ENCODE measurements at regions not wholly inside any gene's neighbourhood (a gene's known extent, or its start where the extent isn't known, plus 50 kb on each side); places are given as distances from the start of the nearest gene placed in this dataset.

DNA sequence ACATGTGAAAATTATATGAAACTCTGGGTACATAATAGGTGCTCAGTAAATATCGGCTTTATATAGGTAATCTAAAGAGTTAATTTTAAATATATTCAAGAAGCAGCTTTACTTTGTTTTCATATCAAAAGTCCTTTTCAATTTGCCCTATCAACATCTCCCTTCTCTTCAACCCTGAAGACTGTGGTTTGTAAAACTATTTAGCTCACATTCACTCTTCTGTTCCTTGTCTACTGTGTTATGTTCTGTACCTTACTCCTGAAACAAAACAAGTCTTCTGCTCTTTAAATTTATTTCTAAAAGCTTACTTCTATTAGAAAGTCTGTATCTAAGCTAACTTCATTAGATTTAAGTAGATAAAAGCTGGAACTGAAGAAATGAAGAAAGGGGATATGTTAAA, 301.7 kb upstream of the PMFBP1 start:
- Histone ChIP-seq H3K9ac (ENCODE audit: insufficient read depth, low read length) (no peak overlapping the region), H3K4me2 (ENCODE audit: extremely low read depth, insufficient read depth, low read length) (no peak overlapping the region), H3K79me2 (ENCODE audit: control insufficient read depth, insufficient read depth, low read length) (no peaks in the 10 kb centered on the region), H3K4me1 (ENCODE audit: control insufficient read depth, extremely low read depth, insufficient read depth, low read length) (peaks cover 3% of the 10 kb centered on the region), H3K9me3 (ENCODE audit: control insufficient read depth, insufficient read depth, low read depth, low read length) (no peaks in the 10 kb centered on the region), H3K36me3 (ENCODE audit: control insufficient read depth, insufficient read depth, low read length) (no peaks in the 10 kb centered on the region), H2AFZ (ENCODE audit: low read length) (no peak overlapping the region), H3K27me3 (ENCODE audit: control insufficient read depth, insufficient read depth, low read length) (no peaks in the 10 kb centered on the region), H3K4me3 (replicated peaks in 1 of 4; ENCODE audit: control extremely low read depth in 1 of 4, insufficient read depth in 1 of 4, low read depth in 3 of 4, low read length in 4 of 4) (no peak overlapping the region), H4K20me1 (ENCODE audit: control insufficient read depth, extremely low read depth, insufficient read depth, low read length) (no peaks in the 10 kb centered on the region), H3K27ac (ENCODE audit: insufficient read depth, low read length) (no peak overlapping the region)
- no peak for TF ChIP-seq EZH2 (IDR thresholded peaks at IDR 0.05; ENCODE audit: low read length, missing control alignments)
- TF ChIP-seq, protein P1, sequence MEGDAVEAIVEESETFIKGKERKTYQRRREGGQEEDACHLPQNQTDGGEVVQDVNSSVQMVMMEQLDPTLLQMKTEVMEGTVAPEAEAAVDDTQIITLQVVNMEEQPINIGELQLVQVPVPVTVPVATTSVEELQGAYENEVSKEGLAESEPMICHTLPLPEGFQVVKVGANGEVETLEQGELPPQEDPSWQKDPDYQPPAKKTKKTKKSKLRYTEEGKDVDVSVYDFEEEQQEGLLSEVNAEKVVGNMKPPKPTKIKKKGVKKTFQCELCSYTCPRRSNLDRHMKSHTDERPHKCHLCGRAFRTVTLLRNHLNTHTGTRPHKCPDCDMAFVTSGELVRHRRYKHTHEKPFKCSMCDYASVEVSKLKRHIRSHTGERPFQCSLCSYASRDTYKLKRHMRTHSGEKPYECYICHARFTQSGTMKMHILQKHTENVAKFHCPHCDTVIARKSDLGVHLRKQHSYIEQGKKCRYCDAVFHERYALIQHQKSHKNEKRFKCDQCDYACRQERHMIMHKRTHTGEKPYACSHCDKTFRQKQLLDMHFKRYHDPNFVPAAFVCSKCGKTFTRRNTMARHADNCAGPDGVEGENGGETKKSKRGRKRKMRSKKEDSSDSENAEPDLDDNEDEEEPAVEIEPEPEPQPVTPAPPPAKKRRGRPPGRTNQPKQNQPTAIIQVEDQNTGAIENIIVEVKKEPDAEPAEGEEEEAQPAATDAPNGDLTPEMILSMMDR (conservative IDR thresholded peaks at IDR 0.05 in 1 of 2, IDR thresholded peaks at IDR 0.05 in 1 of 2; ENCODE audit: low read depth in 1 of 2, low read length in 2 of 2) = no peak
- DNase-seq (ENCODE audit: low read depth in 2 of 2) = peak in 1 of 2 donors; percentile 55

DNA sequence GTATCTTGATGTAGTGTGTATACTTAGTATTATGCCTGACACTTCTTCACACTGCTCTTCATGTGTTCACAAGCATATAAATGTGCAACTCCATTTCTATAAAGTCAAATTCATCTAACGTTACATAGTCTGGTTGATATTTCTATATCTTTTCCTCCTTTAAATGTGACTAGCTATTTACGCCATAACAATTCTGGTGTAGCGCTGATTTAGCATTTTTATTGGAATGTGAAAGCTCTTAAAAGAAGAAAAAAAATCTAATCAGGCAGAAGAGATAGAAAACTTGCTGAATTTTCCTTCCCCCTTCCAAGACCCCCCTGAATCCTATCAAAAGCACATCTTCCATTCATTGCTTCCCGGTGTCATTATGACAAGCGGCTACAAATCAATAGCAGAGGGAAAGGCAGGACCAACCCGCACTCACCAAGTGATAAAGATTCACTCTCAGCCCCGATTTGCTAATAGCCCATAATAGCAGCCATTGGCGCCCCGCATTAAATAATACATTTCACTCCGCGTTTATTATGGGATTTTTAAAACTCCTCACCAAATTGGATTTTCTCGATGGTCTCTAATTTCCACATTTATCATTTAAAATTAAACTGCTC, 299.5 kb upstream of the PMFBP1 start:
- TF ChIP-seq, protein P1 (conservative IDR thresholded peaks at IDR 0.05 in 1 of 2, IDR thresholded peaks at IDR 0.05 in 1 of 2; ENCODE audit: low read depth in 1 of 2, low read length in 2 of 2) = no peak
- TF ChIP-seq EZH2 (IDR thresholded peaks at IDR 0.05; ENCODE audit: low read length, missing control alignments) = no peak
- Histone ChIP-seq H3K4me3 (replicated peaks in 1 of 4; ENCODE audit: control extremely low read depth in 1 of 4, insufficient read depth in 1 of 4, low read depth in 3 of 4, low read length in 4 of 4) (no peak overlapping the region), H2AFZ (ENCODE audit: low read length) (no peak overlapping the region), H3K27ac (ENCODE audit: insufficient read depth, low read length) (no peak overlapping the region), H3K9me3 (ENCODE audit: control insufficient read depth, insufficient read depth, low read depth, low read length) (no peaks in the 10 kb centered on the region), H3K27me3 (ENCODE audit: control insufficient read depth, insufficient read depth, low read length) (no peaks in the 10 kb centered on the region), H3K4me1 (ENCODE audit: control insufficient read depth, extremely low read depth, insufficient read depth, low read length) (peaks cover 3% of the 10 kb centered on the region), H3K79me2 (ENCODE audit: control insufficient read depth, insufficient read depth, low read length) (no peaks in the 10 kb centered on the region), H3K4me2 (ENCODE audit: extremely low read depth, insufficient read depth, low read length) (no peak overlapping the region), H3K9ac (ENCODE audit: insufficient read depth, low read length) (no peak overlapping the region), H4K20me1 (ENCODE audit: control insufficient read depth, extremely low read depth, insufficient read depth, low read length) (no peaks in the 10 kb centered on the region), H3K36me3 (ENCODE audit: control insufficient read depth, insufficient read depth, low read length) (no peaks in the 10 kb centered on the region)
- no peak for DNase-seq (ENCODE audit: low read depth in 2 of 2)

DNA sequence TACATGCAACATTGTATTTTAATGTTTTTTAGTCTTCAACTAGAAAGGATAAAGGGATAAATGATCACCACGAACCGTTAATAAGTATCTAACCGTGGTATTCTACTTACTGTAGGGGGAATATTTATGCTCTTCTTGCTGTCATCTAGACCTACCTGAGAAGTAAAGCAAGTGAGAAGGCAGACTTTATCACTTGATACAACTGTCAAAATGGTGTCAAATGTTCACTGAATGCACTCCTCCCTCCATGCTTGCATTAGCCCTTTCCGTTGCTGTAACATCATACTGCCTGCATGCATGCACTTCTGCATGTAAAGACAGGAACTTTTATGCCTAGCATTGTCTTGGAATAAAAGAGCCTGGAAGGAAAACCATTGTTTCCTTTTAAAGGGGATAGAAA, 298.6 kb upstream of the PMFBP1 start:
- no peaks in the 10 kb centered on the region for H3K27me3 ChIP-seq (ENCODE audit: control insufficient read depth, insufficient read depth, low read length)
- no peak for TF ChIP-seq EZH2 (IDR thresholded peaks at IDR 0.05; ENCODE audit: low read length, missing control alignments)
- TF ChIP-seq, protein P1 (conservative IDR thresholded peaks at IDR 0.05 in 1 of 2, IDR thresholded peaks at IDR 0.05 in 1 of 2; ENCODE audit: low read depth in 1 of 2, low read length in 2 of 2) = no peak
- no peaks in the 10 kb centered on the region for H3K36me3 ChIP-seq (ENCODE audit: control insufficient read depth, insufficient read depth, low read length)
- DNase-seq (ENCODE audit: low read depth in 2 of 2) = no peak
- H3K27ac ChIP-seq (ENCODE audit: insufficient read depth, low read length) = no peak overlapping the region
- H3K4me2 ChIP-seq (ENCODE audit: extremely low read depth, insufficient read depth, low read length) = no peak overlapping the region
- no peak overlapping the region for H3K9ac ChIP-seq (ENCODE audit: insufficient read depth, low read length)
- no peak overlapping the region for H3K4me3 ChIP-seq (replicated peaks in 1 of 4; ENCODE audit: control extremely low read depth in 1 of 4, insufficient read depth in 1 of 4, low read depth in 3 of 4, low read length in 4 of 4)
- H4K20me1 ChIP-seq (ENCODE audit: control insufficient read depth, extremely low read depth, insufficient read depth, low read length) = no peaks in the 10 kb centered on the region
- no peak overlapping the region for H2AFZ ChIP-seq (ENCODE audit: low read length)
- H3K9me3 ChIP-seq (ENCODE audit: control insufficient read depth, insufficient read depth, low read depth, low read length) = no peaks in the 10 kb centered on the region
- H3K79me2 ChIP-seq (ENCODE audit: control insufficient read depth, insufficient read depth, low read length) = no peaks in the 10 kb centered on the region
- peaks cover 3% of the 10 kb centered on the region for H3K4me1 ChIP-seq (ENCODE audit: control insufficient read depth, extremely low read depth, insufficient read depth, low read length)

Data from fibroblast of lung (primary cell).